Hematopoietic multipotent progenitor cell treated with erythropoietin and hydrocortisone succinate and interleukin-3 and kit ligand, for 15 days (in vitro differentiated cells): ENCODE measurements at regions not wholly inside any gene's neighbourhood (a gene's known extent, or its start where the extent isn't known, plus 50 kb on each side); places are given as distances from the start of the nearest gene placed in this dataset.

Experiments used
- DNase-seq: peaks from one replicate; pipeline ENCODE4 v3.0.0-alpha.2; 2015; ENCODE audit warnings: low spot score

DNA sequence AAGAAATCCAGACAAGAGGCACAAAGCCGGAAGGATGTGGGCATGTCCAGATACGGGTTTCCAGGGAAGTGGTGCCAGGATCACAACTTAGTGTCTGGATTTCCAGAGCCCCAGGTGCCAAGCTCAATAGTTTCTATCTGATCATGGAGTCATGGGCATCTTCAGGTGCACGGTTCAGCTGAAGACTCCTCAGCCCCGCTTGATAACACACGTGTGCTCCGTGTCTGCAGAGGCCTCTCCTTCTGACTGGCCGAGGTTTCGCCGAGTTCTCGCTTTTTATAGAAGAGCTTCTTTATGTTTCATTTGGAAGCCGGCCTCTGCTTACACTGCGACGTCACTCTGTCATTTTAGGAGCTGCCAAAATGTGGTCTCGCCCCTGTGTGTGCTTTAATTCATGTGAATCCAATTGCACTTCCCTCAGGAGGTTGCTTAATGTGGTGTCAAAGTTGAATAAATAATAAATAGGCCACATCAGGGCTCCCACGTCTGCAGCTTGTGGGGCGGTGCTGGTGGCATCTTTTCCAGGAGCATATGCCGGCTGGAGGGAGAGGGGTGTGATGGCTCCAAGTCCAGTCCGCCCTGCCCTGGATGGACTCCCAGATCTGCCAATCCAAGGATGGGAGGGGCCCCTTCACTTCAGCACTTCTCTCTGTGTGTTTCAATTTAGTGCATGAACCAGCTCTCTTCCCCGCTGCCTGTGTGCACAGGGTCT is 1410.8 kb downstream of the TBC1D22A start:
- no peak for DNase-seq

DNA sequence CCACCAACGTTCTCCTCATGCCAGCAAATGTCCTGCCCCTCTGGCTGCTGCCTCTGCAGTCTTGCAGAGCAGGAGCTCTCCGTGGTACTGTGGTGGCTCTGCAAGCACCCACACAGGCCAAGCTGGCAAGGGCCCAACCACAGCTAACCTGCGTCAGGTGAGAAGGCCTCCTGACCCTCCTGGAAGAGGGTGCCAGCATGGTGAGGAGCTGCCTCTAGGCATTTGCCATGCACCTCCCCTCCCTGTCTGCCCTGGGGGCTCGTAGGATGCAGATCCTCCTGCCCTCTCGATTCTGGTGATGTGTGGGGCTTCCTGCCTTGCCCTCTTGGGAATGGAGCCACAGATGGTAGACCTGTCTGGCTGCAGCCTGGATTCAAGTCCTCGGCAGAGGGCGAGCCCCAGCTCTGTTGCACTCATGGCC is 1408.8 kb downstream of the TBC1D22A start:
- DNase-seq = no peak

DNA sequence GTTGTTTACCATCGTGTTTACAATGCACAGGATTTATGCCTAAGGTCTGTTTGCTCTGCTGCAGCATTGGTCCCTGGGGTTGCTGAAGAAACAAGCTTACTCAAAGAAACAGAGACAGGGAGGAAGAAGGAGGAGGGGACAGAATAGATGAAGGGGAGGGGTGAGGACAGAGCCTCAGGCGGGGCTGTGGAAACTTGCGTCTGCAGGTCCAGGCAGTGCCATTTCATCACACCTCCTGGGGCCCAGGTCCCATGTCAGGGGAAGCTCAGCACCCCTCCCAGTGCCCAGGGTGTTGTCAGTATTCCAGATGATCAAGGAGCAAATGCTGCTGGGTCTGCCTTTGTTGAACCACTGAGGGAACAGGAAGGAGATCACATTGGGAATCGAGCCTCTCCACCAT is 1406.8 kb downstream of the TBC1D22A start:
- DNase-seq = no peak

DNA sequence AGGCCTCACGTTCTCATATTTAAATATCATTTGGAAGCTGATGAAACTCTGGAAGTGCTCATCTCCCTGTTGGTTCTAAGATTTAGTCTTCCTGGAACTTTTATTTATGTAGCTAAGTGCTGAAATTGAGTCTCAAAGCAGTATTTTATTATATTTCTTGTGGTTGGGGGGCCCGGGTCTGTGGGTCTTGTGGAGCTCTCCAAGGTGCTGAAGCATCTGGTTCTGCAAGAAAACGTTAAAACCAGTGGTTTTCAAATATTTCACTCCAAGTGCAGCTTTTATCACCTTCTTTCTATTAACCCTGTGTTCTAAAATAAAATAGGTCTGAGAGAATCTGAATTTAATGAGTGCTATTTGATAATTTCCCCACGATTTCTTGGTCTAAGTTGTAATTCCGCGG is 1404.8 kb downstream of the TBC1D22A start:
- no peak for DNase-seq

DNA sequence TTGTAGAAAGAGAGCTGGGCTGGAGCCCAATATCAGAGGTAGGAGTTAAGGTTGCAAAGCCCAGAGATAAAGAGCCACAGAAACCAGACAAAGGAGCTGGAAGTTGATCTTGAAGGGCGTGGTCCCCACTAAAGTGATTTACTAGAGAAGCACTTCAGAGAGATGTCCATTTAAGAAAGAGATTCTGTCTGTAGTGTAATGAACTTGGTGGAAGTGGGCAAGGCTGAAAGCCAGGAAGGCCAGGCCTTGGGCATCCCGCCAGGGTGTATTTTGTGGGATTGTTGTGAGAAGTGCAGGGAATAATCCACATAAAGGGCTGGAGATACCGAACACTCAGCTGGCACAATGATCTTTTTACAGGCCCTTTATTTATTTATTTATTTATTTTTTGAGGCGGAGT is 1398.8 kb downstream of the TBC1D22A start:
- DNase-seq = no peak

DNA sequence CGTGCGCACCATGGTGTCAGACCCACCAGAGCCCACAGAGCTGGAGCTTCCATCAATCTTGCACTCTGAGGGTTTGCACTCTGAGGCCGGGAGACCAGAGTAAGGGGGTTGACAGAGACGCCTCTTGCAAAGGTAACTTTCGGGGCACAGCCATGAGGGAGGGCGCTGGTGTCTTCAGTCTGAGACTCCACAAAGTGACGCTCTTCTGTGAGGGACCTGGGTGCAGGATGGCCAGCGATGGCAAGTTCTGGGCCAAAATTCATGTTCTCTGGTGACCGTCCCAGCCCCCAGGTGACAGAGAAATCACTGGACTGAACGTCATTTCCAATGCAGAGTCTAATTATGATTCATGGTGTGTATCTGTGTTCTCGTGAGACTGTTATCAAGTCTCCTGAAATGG is 1395.2 kb downstream of the TBC1D22A start:
- no peak for DNase-seq

DNA sequence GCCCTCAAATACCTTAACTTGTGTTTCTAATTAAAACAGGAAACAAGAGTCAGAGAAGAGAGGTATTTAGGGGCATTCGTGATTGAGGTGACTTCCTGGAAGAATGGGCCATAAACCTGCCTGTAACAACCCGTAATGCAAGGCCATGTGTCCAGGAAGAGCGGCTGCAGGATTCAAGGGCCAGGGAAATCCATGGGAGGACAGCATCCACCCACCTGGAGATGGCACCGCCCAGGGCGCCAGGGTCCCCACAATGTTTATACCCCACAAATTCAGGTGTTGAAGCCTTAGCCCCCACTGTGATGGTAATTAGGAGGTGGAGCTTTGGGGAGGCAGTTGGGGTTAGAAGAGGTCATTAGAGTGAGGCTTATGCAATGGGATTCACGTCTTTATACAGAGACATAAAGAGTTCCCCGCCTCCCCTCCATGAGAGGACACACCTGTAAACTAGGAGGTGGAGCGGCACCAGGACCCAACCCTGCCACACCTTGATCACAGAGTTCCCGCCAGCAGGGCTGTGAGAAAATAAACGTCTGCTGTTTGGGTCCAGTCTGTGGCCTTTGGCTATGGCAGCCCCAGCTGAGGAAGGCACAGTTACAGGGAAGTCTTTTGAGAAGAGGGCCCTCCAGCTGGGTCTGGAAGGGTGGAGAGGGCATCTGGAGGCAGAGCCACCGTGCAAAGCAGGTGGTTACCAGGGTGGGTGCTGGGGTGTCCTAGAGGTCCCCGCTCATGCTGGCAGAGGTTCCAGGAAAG is 1394.3 kb downstream of the TBC1D22A start:
- no peak for DNase-seq

DNA sequence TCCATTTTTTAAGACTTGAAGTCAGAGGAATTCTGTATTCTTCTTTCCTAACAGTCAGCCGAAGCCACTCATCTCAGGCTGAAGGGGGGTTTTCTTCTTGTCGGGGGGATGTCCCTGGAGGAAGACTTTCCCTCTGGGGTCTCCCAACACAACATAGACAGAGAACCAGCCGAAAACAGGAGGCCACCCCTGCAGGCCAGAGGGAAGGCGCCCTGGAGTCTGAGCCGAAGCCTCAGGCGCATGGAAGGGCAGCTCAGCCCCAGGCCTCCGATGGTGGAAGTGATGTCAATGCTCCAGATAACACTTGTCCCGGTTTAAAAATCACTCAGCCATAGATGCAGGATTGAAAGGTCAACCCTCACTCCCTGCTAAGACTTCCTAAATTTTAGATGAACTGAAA is 1393.0 kb downstream of the TBC1D22A start:
- no peak for DNase-seq

DNA sequence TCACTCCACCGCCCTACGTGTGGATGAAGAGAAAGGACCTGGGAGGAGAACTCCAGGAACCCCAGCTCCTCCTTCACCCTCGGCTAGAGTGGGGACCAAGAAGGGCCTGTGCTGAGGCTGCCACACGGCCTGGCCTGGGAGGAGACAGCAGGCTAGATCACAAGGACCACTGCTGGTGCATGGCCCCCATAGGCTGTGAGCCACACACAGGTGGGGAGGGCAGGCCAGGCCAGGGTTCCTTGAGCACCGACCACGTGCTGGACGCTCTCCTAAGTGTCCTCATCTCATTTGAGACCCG is 1392.4 kb downstream of the TBC1D22A start:
- DNase-seq = no peak

DNA sequence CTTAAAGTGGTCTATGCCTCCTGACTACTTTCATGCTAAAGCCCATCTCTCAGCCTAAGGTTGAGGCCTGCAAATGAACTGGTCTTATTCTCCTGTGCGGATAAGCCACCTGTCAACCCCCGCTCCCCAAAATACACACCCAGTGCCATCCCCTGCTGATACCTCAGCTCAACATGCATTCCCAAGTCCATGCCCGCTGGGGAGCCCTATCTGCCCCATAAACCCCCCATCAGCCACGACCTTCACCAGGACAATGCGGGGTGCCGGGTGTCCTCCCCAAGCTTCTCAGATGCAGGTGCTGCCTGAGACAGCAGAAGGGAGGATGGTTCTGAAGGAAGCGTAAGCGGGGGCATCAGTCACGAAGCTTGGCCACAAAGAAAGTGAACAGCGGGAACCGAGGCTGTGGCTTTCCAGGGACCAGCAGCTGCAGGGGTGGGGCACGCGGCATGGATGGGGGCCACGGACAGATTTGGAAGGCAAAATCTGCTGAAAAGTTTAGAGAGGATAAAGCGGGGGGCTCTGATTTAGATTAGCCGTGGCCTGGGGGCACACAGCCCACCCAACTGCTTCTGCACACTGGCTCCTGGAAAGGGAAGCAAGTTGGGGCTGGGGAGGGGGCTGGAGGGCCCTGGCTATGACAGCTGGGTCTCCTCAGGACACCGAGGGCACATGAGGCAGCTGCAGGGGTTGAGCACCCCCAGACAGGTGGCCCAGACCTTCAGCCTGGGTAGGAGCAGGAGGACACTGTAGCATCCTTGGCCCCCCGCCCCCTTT is 1391.9 kb downstream of the TBC1D22A start:
- no peak for DNase-seq

DNA sequence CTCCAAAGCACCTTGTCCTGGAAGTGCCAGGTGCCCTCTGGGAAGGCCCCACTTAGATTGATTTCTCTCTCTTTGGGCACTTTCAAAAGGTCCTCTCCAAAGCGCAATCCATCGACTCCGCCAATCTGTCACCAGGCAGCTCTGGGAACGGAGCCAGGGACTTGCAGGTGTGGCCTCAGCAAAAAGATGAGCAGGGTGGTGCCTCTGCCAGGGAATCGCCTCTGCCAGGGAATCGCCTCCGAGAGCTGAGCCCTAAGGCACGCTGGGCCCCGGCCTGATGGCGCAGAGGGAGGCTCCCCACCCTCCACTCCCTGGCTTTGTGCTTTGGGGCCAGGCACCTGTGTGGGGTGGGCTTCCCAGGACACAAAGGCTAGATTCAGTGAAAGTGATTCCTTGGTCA is 1391.3 kb downstream of the TBC1D22A start:
- no peak for DNase-seq

DNA sequence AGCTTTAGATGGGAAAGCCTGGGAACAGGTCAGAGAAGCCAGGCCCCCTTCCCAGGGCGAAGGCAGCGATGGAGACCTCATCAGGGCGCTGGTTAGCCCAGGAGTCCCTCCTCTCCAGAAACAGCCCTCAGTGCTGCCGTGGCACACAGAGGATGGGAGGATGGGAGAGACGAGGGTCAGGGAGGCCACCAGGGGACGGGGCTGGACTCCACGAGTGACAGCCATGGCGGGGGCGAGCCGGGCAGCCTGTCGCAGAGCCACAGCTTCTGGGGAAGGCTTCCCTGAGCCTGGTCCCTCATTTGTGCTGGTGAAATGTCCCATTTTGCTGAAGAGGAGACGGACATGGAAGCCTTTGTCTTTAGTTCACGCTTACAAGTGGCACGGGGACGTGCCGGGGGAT is 1390.5 kb downstream of the TBC1D22A start:
- DNase-seq = no peak

DNA sequence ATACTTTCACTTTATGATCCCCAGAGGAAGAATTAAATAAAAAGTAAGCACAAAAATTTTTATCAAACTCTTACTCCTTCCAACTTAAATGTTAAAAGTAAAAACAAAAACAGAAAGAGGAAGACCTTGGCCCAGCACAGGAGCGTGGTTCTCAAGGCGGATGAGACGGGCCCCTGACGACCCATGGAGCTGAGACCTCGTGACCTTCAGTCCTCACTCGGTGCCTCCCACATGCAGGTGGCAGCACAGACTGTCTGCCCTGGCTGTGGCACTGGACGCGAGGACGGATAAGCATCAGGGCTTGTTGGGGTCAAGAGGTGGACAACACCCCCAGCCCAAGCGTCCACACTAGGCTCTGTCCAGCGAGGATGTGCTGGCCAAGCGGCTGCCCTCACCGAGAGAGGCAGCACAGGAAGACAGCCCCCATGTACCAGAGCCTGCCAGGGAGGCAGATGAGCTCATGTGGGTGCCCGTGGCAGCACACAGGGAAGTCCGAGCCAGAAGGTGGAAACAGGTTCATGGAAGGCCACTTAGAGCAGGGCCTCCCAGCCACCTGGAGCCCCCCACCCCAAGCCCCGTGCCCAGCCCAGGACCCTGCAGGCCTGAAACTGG is 1389.8 kb downstream of the TBC1D22A start:
- no peak for DNase-seq

DNA sequence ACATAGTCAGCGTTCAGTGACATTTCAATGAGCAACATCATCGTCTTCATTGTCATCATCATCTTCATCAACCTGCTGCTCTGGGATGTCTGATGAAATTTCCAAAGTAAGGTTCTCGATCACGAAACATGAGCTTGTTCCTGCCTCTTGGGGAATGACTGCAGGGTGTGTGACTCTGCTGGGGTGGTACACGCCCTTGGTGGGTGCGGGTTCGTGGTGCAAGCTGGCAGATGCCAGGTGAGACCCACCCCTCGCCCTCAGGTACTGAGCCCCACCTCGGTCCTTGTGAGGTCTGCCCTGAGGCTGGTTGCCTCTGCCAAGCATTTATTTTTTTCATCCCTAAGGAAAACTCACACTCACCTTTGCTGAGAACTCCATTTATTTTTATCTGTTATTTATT is 1389.2 kb downstream of the TBC1D22A start:
- DNase-seq = no peak

DNA sequence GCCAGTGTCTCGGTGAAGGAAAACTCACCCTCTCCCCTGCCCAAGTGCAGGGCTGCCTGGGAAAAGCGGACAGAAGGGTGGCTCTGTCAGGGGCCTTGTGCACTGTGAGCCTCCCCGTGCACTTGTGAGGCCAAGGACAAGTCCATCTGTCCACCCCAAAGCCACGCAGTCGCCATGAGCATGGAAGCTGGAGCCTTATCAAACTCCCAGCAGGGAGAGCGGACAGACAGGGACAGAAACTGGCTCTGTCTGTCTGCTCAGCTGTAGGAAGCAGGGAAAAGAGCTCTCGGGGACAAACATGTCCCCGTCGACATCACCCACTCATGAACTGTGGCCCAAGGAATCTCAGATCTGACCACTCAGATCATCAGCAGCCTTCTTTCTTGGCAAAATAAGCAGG is 1385.4 kb downstream of the TBC1D22A start:
- no peak for DNase-seq

DNA sequence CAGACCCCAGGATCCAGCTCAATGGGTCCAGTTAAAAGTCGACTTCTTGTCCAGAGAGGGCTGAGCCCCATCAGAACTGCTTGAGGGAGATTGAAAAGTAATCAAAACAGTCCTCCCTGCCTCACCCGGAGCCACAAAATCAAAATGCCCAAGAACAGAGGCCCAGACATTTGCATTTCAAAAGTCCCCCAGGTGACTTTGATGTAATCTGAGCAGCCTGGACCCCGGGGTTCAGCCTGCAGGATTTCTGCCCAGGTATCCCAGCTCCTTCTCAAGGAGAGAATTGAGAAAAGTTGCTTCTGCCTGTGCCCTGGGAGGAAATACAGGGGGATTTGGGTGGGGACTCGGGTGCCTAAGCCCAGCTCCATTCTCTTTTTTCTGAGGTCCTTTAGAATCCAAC is 1385.0 kb downstream of the TBC1D22A start:
- DNase-seq = no peak

DNA sequence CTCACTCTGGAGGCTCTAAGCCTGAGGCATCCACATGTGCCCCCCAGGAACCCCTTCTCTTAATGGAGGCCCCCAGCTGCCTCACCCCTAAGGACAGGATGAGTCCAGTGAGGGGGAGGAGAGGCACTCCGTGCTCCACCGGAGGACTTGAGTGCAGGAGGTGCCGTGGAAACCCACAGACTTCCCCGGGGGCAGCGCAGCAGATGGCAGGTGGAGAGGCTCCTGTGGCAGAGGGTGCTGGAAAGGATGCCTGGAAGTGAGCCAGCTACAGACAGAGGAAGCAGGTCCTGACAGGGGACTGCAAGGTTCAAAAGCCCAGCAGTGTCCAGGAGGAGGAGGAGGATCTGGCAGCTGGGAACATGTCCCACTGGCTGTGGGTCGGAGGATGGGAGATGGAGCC is 1384.0 kb downstream of the TBC1D22A start:
- no peak for DNase-seq

DNA sequence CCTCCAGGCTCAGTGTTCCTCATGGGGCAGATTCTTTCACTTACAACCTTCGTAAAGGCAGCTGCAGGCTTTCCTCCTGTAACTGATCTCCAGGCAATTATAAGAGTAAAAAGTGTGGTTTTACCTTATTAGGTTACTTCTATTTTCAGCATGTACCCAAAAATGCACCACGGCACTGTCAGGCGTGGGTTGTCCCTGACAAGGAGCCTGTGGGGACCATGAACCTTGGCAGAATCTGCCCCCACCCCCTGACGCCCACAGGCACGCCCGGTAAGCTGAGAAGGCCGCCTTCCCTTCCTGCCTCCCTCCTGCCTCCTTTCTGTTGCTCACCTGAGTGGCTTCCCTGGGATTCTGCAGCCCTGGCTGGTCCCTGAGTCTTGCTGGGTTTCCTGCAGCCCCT is 1383.3 kb downstream of the TBC1D22A start:
- DNase-seq = no peak

DNA sequence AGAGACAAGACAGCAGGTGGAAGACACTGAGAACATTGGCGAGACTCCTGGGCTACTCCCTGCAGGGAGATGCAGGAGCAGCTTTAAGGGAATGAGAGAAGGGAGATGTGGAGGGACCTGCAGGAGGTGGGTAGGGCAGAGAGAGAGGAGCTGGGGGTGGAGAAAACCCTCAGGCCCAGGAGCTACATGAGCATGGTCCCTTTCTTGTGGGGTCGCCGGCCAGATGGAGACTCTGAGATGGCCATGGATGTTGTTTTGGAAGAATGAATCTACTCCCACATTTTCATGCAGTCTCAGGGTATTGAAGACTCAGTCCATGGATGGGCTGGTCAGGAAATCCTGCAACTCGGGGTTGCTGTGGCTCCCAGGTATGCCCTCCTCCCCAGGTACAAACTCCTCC is 1381.9 kb downstream of the TBC1D22A start:
- DNase-seq = no peak

DNA sequence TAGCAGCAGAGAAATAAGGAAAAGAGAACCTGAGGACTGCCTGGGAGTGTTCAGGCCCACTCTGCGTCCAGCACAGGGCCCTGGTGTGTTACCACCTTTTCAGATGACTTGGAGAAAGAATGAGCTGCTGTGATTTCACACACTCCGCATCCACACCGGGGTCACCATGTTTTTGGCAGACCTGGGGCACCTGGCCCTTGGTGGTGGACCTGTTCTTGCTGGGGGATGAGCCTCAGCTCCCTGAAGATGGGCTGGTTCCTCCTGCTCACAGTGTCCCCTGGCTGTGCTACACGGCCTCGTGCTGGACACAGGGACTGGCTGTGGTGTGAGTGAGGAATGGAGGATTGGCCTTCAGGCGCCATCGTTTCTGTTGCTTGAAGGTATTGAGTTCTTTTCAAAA is 1381.4 kb downstream of the TBC1D22A start:
- DNase-seq = no peak

DNA sequence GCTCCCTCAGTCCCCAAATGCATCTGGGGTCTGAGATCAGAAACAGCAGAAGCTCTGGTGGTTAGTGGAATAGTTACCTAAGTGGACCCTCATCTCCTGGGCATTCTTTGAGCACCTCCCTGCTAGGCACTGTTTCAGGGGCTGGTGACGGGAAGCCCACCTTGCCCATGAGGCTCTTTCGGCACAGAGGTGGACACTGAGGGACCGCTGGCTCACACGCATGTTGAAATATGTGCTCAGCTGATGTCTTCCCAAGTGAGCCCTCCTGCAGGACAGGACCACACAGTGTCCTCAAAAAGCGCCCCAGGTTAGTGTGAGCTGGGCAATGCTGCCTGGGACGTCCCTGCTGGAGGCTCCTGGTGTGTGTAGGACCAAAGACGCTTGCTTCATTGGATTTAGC is 1379.9 kb downstream of the TBC1D22A start:
- no peak for DNase-seq

DNA sequence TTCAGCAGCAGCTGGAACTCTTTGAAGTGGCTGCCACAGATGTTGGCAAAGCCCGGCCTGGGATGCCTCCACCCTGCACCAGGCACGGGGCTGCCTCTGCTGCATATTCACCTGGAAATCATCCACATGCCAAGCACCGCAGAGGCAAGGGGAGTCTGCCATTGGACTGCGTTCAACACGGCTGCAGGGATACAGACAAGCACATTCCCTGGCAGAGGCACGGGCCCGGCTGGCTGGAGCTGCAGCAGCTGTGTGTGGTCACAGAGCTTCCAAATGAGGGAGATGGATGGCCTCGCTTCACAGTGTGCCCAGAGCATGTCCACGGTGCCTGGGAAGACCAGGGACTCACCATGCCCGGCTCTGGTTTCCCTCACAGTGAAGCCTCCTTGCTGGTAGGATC is 1378.9 kb downstream of the TBC1D22A start:
- no peak for DNase-seq

DNA sequence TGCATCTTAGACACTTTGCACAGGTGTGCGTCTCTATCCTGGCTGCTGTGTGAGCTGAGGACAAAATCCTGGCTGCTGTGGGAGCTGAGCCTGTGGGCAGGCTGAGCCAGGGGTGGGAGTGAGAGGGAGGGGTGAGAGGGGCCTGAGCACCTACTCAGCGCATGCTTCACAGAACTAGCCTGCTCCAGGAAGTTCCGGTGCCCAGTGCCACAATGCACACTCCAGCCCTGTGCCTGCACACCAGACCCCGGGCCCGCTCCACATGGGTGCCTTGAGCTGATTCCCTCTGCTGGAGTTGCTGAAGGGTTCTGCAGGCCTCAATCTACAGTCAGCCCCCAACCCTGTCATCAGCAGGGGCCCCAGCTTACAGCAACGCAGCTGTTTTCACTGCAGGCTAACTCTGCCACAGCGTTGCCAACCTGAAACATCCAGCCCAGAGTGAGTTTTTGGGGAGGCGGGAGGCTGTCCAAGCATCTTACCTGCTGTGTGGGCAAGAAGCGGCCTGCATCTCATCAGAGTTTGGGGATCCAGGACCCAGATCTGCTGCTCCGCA is 1377.9 kb downstream of the TBC1D22A start:
- no peak for DNase-seq
